GM23338 (cell line): ENCODE measurements at regions not wholly inside any gene's neighbourhood (a gene's known extent, or its start where the extent isn't known, plus 50 kb on each side); places are given as distances from the start of the nearest gene placed in this dataset.

ENCODE experiments used
- ATAC-seq: fragments of 200-7000 bp; cut with Tn5 transposase; 3 replicates; pipeline ENCODE4 v1.9.1; 2020
- DNase-seq: peaks from one replicate; pipeline ENCODE4 v3.0.0-alpha.2; 2015; ENCODE audit warnings: low spot score
- H2AFZ ChIP-seq: fragments of 200-600 bp; sonication (generic); 2 replicates; pipeline ENCODE4 v1.8.0; 2016; ENCODE audit warnings: antibody characterized with exemption, mild to moderate bottlenecking, moderate library complexity
- H3F3A ChIP-seq: fragments of 200-600 bp; sonication (generic); replicated peaks from 2 replicates; pipeline ENCODE4 v1.8.0; 2017; ENCODE audit warnings: antibody characterized with exemption, mixed run types, low read depth
- H3K27ac ChIP-seq: fragments of 200-600 bp; sonication (generic); 2 replicates; pipeline ENCODE4 v1.6.1; 2016; ENCODE audit warnings: low read depth
- H3K27me3 ChIP-seq: fragments of 200-600 bp; sonication (generic); 2 replicates; pipeline ENCODE4 v1.8.0; 2016; ENCODE audit warnings: mild to moderate bottlenecking, mixed run types, moderate library complexity; ENCODE audit not compliant: insufficient read depth
- H3K36me3 ChIP-seq: fragments of 200-600 bp; sonication (generic); 2 replicates; pipeline ENCODE4 v1.8.0; 2016; ENCODE audit warnings: mild to moderate bottlenecking; ENCODE audit not compliant: insufficient read depth
- H3K4me1 ChIP-seq: fragments of 200-600 bp; sonication (generic); 2 replicates; pipeline ENCODE4 v1.8.0; 2016; ENCODE audit warnings: mild to moderate bottlenecking, moderate library complexity; ENCODE audit not compliant: insufficient read depth
- H3K4me2 ChIP-seq: fragments of 200-600 bp; sonication (generic); 2 replicates; pipeline ENCODE4 v1.7.1; 2017; ENCODE audit warnings: mixed run types
- H3K4me3 ChIP-seq: fragments of 200-600 bp; sonication (generic); 2 replicates; pipeline ENCODE4 v1.6.1; 2016; ENCODE audit warnings: mixed run types
- H3K79me2 ChIP-seq: fragments of 200-600 bp; sonication (generic); replicated peaks from 2 replicates; pipeline ENCODE4 v1.8.0; 2017; ENCODE audit warnings: mild to moderate bottlenecking; ENCODE audit not compliant: insufficient read depth
- H3K9me2 ChIP-seq: fragments of 200-600 bp; sonication (generic); 2 replicates; pipeline ENCODE4 v1.8.0; 2017; ENCODE audit not compliant: insufficient read depth
- H4K20me1 ChIP-seq: fragments of 200-600 bp; sonication (generic); replicated peaks from 2 replicates; pipeline ENCODE4 v1.8.0; 2017; ENCODE audit warnings: mild to moderate bottlenecking; ENCODE audit not compliant: insufficient read depth
- H3K27ac Mint-ChIP-seq: 2 replicates; pipeline ENCODE4 v1.8.0; 2020; ENCODE audit warnings: inconsistent platforms, mild to moderate bottlenecking, moderate library complexity, mixed read lengths
- H3K27me3 Mint-ChIP-seq: 3 replicates; pipeline ENCODE4 v1.8.0; 2022; ENCODE audit warnings: low read depth, mild to moderate bottlenecking, moderate library complexity, mixed read lengths, inconsistent platforms; ENCODE audit not compliant: insufficient read depth, poor library complexity
- H3K36me3 Mint-ChIP-seq: 3 replicates; pipeline ENCODE4 v1.8.0; 2021; ENCODE audit warnings: low read depth, mild to moderate bottlenecking, inconsistent platforms, moderate library complexity, mixed read lengths
- H3K4me1 Mint-ChIP-seq: 3 replicates; pipeline ENCODE4 v1.8.0; 2020; ENCODE audit warnings: mild to moderate bottlenecking, inconsistent platforms, mixed read lengths
- H3K4me3 Mint-ChIP-seq: 3 replicates; pipeline ENCODE4 v1.8.0; 2021; ENCODE audit warnings: moderate library complexity, mild to moderate bottlenecking, inconsistent platforms, mixed read lengths
- H3K9me3 Mint-ChIP-seq: 3 replicates; pipeline ENCODE4 v1.8.0; 2020; ENCODE audit warnings: moderate library complexity, mild to moderate bottlenecking, inconsistent platforms, mixed read lengths
- CREB1 ChIP-seq: fragments of 250-450 bp; sonication (Bioruptor Pico); IDR thresholded peaks from 2 replicates; pipeline ENCODE4 v1.5.0; 2020; ENCODE audit warnings: low read depth, mild to moderate bottlenecking, moderate library complexity
- ETS1 ChIP-seq: IDR thresholded peaks from 2 replicates; pipeline ENCODE4 v1.6.1; 2016; ENCODE audit warnings: antibody characterized with exemption
- EZH2 ChIP-seq: fragments of 200-600 bp; sonication (generic); IDR thresholded peaks from one replicate; pipeline ENCODE4 v1.8.0; 2017; ENCODE audit warnings: antibody characterized with exemption, mild to moderate bottlenecking, low read depth; ENCODE audit not compliant: unreplicated experiment
- EZH2phosphoT487 ChIP-seq: fragments of 200-600 bp; sonication (generic); IDR thresholded peaks from one replicate; pipeline ENCODE4 v1.8.1; 2018; ENCODE audit warnings: antibody characterized with exemption; ENCODE audit not compliant: unreplicated experiment
- JUNB ChIP-seq: IDR thresholded peaks from one replicate; pipeline ENCODE4 v1.6.1; 2016; ENCODE audit warnings: antibody characterized with exemption; ENCODE audit not compliant: unreplicated experiment
- NANOG ChIP-seq: IDR thresholded peaks from 2 replicates; pipeline ENCODE4 v1.6.1; 2016; ENCODE audit warnings: antibody characterized with exemption, borderline replicate concordance
- POLR2AphosphoS5 ChIP-seq: IDR thresholded peaks from 2 replicates; pipeline ENCODE4 v1.6.1; 2016; ENCODE audit warnings: antibody characterized with exemption, low read depth
- STAT1 ChIP-seq: IDR thresholded peaks from one replicate; pipeline ENCODE4 v1.6.1; 2016; ENCODE audit warnings: antibody characterized with exemption; ENCODE audit not compliant: unreplicated experiment
- ZNF114 ChIP-seq: fragments of 250-450 bp; sonication (Bioruptor Pico); IDR thresholded peaks from 2 replicates; pipeline ENCODE4 v1.5.0; 2020; ENCODE audit warnings: mild to moderate bottlenecking, moderate library complexity
- ZNF331 ChIP-seq: fragments of 250-450 bp; sonication (Bioruptor Pico); IDR thresholded peaks from 2 replicates; pipeline ENCODE4 v1.5.0; 2020; ENCODE audit warnings: low read depth, mild to moderate bottlenecking, moderate library complexity
- ZNF462 ChIP-seq: fragments of 250-450 bp; sonication (Bioruptor Pico); IDR thresholded peaks from 2 replicates; pipeline ENCODE4 v1.5.0; 2020; ENCODE audit warnings: mild to moderate bottlenecking, moderate library complexity
- TF ChIP-seq, protein P1 (sequence below): IDR thresholded peaks from one replicate; pipeline ENCODE4 v1.6.1; 2018; ENCODE audit warnings: antibody characterized with exemption; ENCODE audit not compliant: unreplicated experiment
- TF ChIP-seq, protein P2 (sequence below), 2 experiments: fragments of 200-600 bp in 1 of 2; sonication (generic) in 1 of 2; conservative IDR thresholded peaks; 2 replicates each; pipeline versions ENCODE4 v1.5.1 to v1.6.1; 2016 to 2017; ENCODE audit warnings: antibody characterized with exemption in 2 of 2, low read depth in 2 of 2, mild to moderate bottlenecking in 2 of 2, moderate library complexity in 1 of 2

- Histone ChIP-seq H4K20me1 (no peaks in the 10 kb centered on the region), H3K4me2 (no peak overlapping the region), H3K79me2 (no peaks in the 10 kb centered on the region), H3K27ac (no peak overlapping the region), H3K36me3 (0 out of 2 replicates have a peak, but pooled peaks cover 4% of the 10 kb centered on the region), H3K27me3 (no peaks in the 10 kb centered on the region), H3K4me3 (no peak overlapping the region), H3K9me2 (no peaks in the 10 kb centered on the region), H2AFZ (no peak overlapping the region), H3K4me1 (no peaks in the 10 kb centered on the region), H3F3A (no peaks in the 10 kb centered on the region)
- DNase-seq (no peak), ATAC-seq (no peak)
- H3K27ac Mint-ChIP-seq = no peak overlapping the region
- peaks cover 48% of the 10 kb centered on the region for H3K36me3 Mint-ChIP-seq
- H3K27me3 Mint-ChIP-seq = peaks cover 2% of the 10 kb centered on the region
- H3K9me3 Mint-ChIP-seq = peaks cover 96% of the 10 kb centered on the region
- TF ChIP-seq ZNF462 (CRISPR knock-in tag) (no peak), POLR2AphosphoS5 (no peak), EZH2 (no peak), NANOG (no peak), ETS1 (no peak), ZNF114 (CRISPR knock-in tag) (no peak), JUNB (no peak), CREB1 (CRISPR knock-in tag) (no peak), STAT1 (no peak), EZH2phosphoT487 (no peak), ZNF331 (CRISPR knock-in tag) (no peak)
- TF ChIP-seq, protein P1, sequence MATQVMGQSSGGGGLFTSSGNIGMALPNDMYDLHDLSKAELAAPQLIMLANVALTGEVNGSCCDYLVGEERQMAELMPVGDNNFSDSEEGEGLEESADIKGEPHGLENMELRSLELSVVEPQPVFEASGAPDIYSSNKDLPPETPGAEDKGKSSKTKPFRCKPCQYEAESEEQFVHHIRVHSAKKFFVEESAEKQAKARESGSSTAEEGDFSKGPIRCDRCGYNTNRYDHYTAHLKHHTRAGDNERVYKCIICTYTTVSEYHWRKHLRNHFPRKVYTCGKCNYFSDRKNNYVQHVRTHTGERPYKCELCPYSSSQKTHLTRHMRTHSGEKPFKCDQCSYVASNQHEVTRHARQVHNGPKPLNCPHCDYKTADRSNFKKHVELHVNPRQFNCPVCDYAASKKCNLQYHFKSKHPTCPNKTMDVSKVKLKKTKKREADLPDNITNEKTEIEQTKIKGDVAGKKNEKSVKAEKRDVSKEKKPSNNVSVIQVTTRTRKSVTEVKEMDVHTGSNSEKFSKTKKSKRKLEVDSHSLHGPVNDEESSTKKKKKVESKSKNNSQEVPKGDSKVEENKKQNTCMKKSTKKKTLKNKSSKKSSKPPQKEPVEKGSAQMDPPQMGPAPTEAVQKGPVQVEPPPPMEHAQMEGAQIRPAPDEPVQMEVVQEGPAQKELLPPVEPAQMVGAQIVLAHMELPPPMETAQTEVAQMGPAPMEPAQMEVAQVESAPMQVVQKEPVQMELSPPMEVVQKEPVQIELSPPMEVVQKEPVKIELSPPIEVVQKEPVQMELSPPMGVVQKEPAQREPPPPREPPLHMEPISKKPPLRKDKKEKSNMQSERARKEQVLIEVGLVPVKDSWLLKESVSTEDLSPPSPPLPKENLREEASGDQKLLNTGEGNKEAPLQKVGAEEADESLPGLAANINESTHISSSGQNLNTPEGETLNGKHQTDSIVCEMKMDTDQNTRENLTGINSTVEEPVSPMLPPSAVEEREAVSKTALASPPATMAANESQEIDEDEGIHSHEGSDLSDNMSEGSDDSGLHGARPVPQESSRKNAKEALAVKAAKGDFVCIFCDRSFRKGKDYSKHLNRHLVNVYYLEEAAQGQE = no peak
- TF ChIP-seq, protein P2, sequence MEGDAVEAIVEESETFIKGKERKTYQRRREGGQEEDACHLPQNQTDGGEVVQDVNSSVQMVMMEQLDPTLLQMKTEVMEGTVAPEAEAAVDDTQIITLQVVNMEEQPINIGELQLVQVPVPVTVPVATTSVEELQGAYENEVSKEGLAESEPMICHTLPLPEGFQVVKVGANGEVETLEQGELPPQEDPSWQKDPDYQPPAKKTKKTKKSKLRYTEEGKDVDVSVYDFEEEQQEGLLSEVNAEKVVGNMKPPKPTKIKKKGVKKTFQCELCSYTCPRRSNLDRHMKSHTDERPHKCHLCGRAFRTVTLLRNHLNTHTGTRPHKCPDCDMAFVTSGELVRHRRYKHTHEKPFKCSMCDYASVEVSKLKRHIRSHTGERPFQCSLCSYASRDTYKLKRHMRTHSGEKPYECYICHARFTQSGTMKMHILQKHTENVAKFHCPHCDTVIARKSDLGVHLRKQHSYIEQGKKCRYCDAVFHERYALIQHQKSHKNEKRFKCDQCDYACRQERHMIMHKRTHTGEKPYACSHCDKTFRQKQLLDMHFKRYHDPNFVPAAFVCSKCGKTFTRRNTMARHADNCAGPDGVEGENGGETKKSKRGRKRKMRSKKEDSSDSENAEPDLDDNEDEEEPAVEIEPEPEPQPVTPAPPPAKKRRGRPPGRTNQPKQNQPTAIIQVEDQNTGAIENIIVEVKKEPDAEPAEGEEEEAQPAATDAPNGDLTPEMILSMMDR (conservative IDR thresholded peaks at IDR 0.05; ENCODE audit: low read depth in 2 of 2) = no peak
- H3K4me1 Mint-ChIP-seq = no peaks in the 10 kb centered on the region
- H3K4me3 Mint-ChIP-seq = no peak overlapping the region
These were observed 316.8 kb downstream of the DCDC2C start for GRCh38 chr2:4020153-4020552.
